ENCODE measurements at regions not wholly inside any gene's neighbourhood (a gene's known extent, or its start where the extent isn't known, plus 50 kb on each side); places are given as distances from the start of the nearest gene placed in this dataset.

- no peak for DNase-seq (ENCODE audit: extremely low read depth in 1 of 11, low read depth in 9 of 11, low spot score in 4 of 11)
These were observed 59.5 kb upstream of the EXOC2 start for GRCh38 chr6:752438-752837.

DNA sequence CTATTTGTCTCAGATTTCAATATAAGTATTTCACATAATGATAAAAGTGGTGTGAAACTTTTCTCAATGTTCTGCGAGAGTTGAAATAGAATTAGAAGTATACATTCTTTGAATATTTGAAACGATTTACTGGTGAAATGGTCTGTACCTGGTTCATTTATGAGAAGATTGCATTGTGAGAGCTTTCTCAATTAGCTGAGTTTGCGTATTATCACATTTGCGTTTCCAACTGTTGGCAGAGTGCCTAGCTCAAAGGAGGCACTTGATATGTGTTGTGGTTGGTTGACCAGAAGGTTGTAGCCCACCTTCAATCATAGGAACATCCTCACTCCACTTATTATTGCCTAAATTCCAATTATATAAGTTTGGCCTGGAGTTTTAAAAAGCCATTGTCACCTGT, 58.8 kb upstream of the EXOC2 start:
- DNase-seq (ENCODE audit: extremely low read depth in 1 of 11, low read depth in 9 of 11, low spot score in 4 of 11) = no peak

DNA sequence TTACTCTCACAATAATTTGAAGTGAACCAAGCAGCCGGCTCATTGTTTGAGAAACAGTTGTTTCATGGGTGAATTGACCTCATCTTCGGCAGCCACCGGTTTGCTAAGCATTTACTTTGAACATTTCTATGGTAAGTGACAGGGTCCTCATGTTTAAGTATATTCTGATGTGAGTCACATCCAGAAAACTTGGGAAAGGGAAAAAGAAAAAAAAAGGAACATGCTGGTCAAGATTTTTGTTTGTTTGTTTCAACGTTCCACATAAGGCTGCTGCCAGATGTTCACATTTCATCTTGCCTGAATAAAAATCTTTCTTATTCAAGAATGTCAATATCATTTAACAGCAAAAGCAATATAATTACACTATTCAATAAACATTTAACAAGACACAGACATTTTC, 55.0 kb upstream of the EXOC2 start:
- no peak for DNase-seq (ENCODE audit: extremely low read depth in 1 of 11, low read depth in 9 of 11, low spot score in 4 of 11)

GRCh38 chr6:747028-747427, 54.1 kb upstream of the EXOC2 start:
- no peak for DNase-seq (ENCODE audit: extremely low read depth in 1 of 11, low read depth in 9 of 11, low spot score in 4 of 11)

DNA sequence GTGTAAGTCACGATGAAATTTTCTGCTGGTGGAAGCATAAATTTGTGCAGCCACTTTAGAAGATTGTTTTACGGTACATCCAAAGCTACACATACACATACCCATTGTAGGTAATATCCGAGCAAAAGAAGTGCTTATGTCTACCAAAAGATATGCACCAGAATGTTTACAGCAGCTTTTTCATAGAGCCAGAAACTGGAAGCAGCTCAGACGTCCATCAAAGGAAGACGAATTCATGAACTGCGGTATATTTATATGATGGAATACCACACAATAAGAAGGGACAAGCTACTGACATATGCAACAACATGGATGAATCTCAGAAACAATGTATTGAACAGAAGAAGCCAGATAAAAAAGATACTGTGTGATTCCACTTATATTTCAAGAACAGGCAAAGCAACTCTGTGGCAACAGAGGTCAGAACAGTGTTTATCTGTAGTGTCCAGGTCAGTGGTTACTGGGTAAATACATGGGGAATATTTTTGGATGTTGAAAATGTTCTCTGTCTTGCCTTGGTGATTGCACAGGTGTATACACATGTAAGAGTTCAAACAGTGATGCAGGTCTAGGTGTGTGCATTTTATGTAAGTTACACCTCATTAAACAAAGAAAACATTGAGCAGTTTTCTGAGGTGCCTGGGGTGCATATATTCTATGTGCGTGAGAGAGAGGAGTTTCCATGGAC, 51.9 kb upstream of the EXOC2 start:
- DNase-seq (ENCODE audit: extremely low read depth in 1 of 11, low read depth in 9 of 11, low spot score in 4 of 11) = no peak

- DNase-seq (ENCODE audit: extremely low read depth in 1 of 11, low read depth in 9 of 11, low spot score in 4 of 11) = no peak
These were observed 50.6 kb upstream of the EXOC2 start for GRCh38 chr6:743320-744096.

Data from renal cortex interstitium (tissue), 11 donors.